HEK293 (cell line): ENCODE measurements at regions not wholly inside any gene's neighbourhood (a gene's known extent, or its start where the extent isn't known, plus 50 kb on each side); places are given as distances from the start of the nearest gene placed in this dataset.

Experiments
- CTCF ChIA-PET: fragments of 350-600 bp; formaldehyde crosslinking; extraction: SDS; loops from one replicate; lab custom pipeline; 2021; ENCODE audit warnings: antibody characterized with exemption; lab: Yijun Ruan, JAX
- POLR2A ChIA-PET: fragments of 300-600 bp; formaldehyde crosslinking; extraction: SDS; loops from one replicate; lab custom pipeline; 2020; ENCODE audit warnings: antibody characterized with exemption, inconsistent platforms; lab: Yijun Ruan, JAX
- H3K27ac ChIP-seq: fragments of 200-500 bp; sonication (Bioruptor generic); 2 replicates; pipeline ENCODE4 v1.5.1; 2014; ENCODE audit warnings: low read depth, low read length, control low read depth, inconsistent platforms; ENCODE audit errors: extremely low read depth
- H3K36me3 ChIP-seq, 2 experiments: fragments of 200-500 bp in 1 of 2; sonication (Bioruptor generic) in 1 of 2; 1 replicate in 1 of 2; 2 replicates in 1 of 2; pipeline ENCODE4 v1.5.1; 2014 to 2017; ENCODE audit warnings: inconsistent platforms in 2 of 2, low read length in 2 of 2; ENCODE audit not compliant: control insufficient read depth in 2 of 2, insufficient read depth in 1 of 2
- H3K4me1 ChIP-seq: fragments of 200-500 bp; sonication (Bioruptor generic); 2 replicates; pipeline ENCODE4 v1.5.1; 2014; ENCODE audit warnings: mild to moderate bottlenecking, low read length, inconsistent platforms; ENCODE audit not compliant: control insufficient read depth, insufficient read depth
- H3K4me3 ChIP-seq: 2 replicates; pipeline ENCODE4 v1.5.1; 2011; ENCODE audit warnings: low read depth, mild to moderate bottlenecking, control low read depth, low read length, moderate library complexity
- H3K9me3 ChIP-seq: fragments of 200-500 bp; sonication (Bioruptor generic); 2 replicates; pipeline ENCODE4 v1.5.1; 2014; ENCODE audit warnings: low read depth, low read length, inconsistent platforms; ENCODE audit not compliant: control insufficient read depth, insufficient read depth
- BCL11B ChIP-seq: fragments of 450-650 bp; formaldehyde crosslinking; IDR thresholded peaks from 2 replicates; pipeline ENCODE4 v1.5.1; 2016; ENCODE audit warnings: low read depth, missing biosample characterization, missing genetic modification characterization
- FEZF1 ChIP-seq: fragments of 450-650 bp; formaldehyde crosslinking; IDR thresholded peaks from 2 replicates; pipeline ENCODE4 v1.5.1; 2016; ENCODE audit warnings: missing biosample characterization, missing genetic modification characterization
- HIC1 ChIP-seq: fragments of 450-650 bp; formaldehyde crosslinking; IDR thresholded peaks from 2 replicates; pipeline ENCODE4 v1.5.1; 2016; ENCODE audit warnings: missing biosample characterization, missing genetic modification characterization
- HOXA7 ChIP-seq: sonication (generic); formaldehyde crosslinking; IDR thresholded peaks from 2 replicates; pipeline ENCODE4 v1.8.1; 2022; ENCODE audit warnings: missing genetic modification reagents, borderline replicate concordance
- REPIN1 ChIP-seq: fragments of 450-650 bp; formaldehyde crosslinking; IDR thresholded peaks from 2 replicates; pipeline ENCODE4 v1.5.1; 2017; ENCODE audit warnings: missing biosample characterization, missing genetic modification characterization, low read depth
- SP2 ChIP-seq: fragments of 450-650 bp; formaldehyde crosslinking; IDR thresholded peaks from 2 replicates; pipeline ENCODE4 v1.5.1; 2016; ENCODE audit warnings: missing biosample characterization, missing genetic modification characterization
- ZBTB20 ChIP-seq: fragments of 450-650 bp; formaldehyde crosslinking; IDR thresholded peaks from 2 replicates; pipeline ENCODE4 v1.5.1; 2016; ENCODE audit warnings: missing biosample characterization, missing genetic modification characterization
- ZBTB48 ChIP-seq: fragments of 450-650 bp; formaldehyde crosslinking; IDR thresholded peaks from 2 replicates; pipeline ENCODE4 v1.5.1; 2016; ENCODE audit warnings: missing biosample characterization, missing genetic modification characterization
- ZBTB49 ChIP-seq: fragments of 450-650 bp; formaldehyde crosslinking; IDR thresholded peaks from 2 replicates; pipeline ENCODE4 v1.5.1; 2016; ENCODE audit warnings: missing biosample characterization, missing genetic modification characterization, low read depth
- ZNF169 ChIP-seq: fragments of 450-650 bp; formaldehyde crosslinking; IDR thresholded peaks from 2 replicates; pipeline ENCODE4 v1.5.1; 2016; ENCODE audit warnings: missing biosample characterization, missing genetic modification characterization
- ZNF184 ChIP-seq: fragments of 450-650 bp; IDR thresholded peaks from 2 replicates; pipeline ENCODE4 v1.5.1; 2018; ENCODE audit warnings: missing biosample characterization, mild to moderate bottlenecking, missing genetic modification characterization
- ZNF354C ChIP-seq: fragments of 450-650 bp; formaldehyde crosslinking; IDR thresholded peaks from 2 replicates; pipeline ENCODE4 v1.5.1; 2016; ENCODE audit warnings: missing biosample characterization, missing genetic modification characterization, low read depth, borderline replicate concordance
- ZNF37A ChIP-seq: fragments of 450-650 bp; IDR thresholded peaks from 2 replicates; pipeline ENCODE4 v1.5.1; 2018; ENCODE audit warnings: missing biosample characterization, missing genetic modification characterization
- ZNF416 ChIP-seq: fragments of 450-650 bp; formaldehyde crosslinking; IDR thresholded peaks from 2 replicates; pipeline ENCODE4 v1.5.1; 2016; ENCODE audit warnings: missing biosample characterization, missing genetic modification characterization
- ZNF558 ChIP-seq: fragments of 450-650 bp; formaldehyde crosslinking; IDR thresholded peaks from 2 replicates; pipeline ENCODE4 v1.5.1; 2016; ENCODE audit warnings: missing biosample characterization, missing genetic modification characterization
- ZNF596 ChIP-seq: fragments of 450-650 bp; IDR thresholded peaks from 2 replicates; pipeline ENCODE4 v1.5.0; 2018; ENCODE audit warnings: missing biosample characterization, mild to moderate bottlenecking, missing genetic modification characterization, moderate library complexity
- ZNF777 ChIP-seq: fragments of 450-650 bp; formaldehyde crosslinking; IDR thresholded peaks from 2 replicates; pipeline ENCODE4 v1.5.1; 2017; ENCODE audit warnings: missing biosample characterization, missing genetic modification characterization, borderline replicate concordance
- ZNF791 ChIP-seq: fragments of 450-650 bp; formaldehyde crosslinking; IDR thresholded peaks from 2 replicates; pipeline ENCODE4 v1.5.1; 2016; ENCODE audit warnings: missing biosample characterization, missing genetic modification characterization
- ZNF830 ChIP-seq: fragments of 450-650 bp; IDR thresholded peaks from 2 replicates; pipeline ENCODE4 v1.5.0; 2018; ENCODE audit warnings: missing biosample characterization, missing genetic modification characterization, low read depth, mild to moderate bottlenecking, moderate library complexity
- ZXDB ChIP-seq: fragments of 450-650 bp; formaldehyde crosslinking; IDR thresholded peaks from 2 replicates; pipeline ENCODE4 v1.5.1; 2016; ENCODE audit warnings: missing biosample characterization, missing genetic modification characterization
- TF ChIP-seq, protein P1 (sequence below): fragments of 450-650 bp; formaldehyde crosslinking; IDR thresholded peaks from 2 replicates; pipeline ENCODE4; 2016; ENCODE audit warnings: missing biosample characterization, missing genetic modification characterization
- TF ChIP-seq, protein P2 (sequence below): fragments of 450-650 bp; formaldehyde crosslinking; IDR thresholded peaks from 2 replicates; pipeline ENCODE4 v1.5.1; 2016; ENCODE audit warnings: missing biosample characterization, missing genetic modification characterization
- TF ChIP-seq, protein P3 (sequence below): fragments of 450-650 bp; formaldehyde crosslinking; IDR thresholded peaks from 2 replicates; pipeline ENCODE4 v1.5.1; 2016; ENCODE audit warnings: missing biosample characterization, missing genetic modification characterization
- TF ChIP-seq, protein P4 (sequence below): fragments of 450-650 bp; formaldehyde crosslinking; IDR thresholded peaks from 2 replicates; pipeline ENCODE4 v1.5.1; 2016; ENCODE audit warnings: missing biosample characterization, missing genetic modification characterization

DNA sequence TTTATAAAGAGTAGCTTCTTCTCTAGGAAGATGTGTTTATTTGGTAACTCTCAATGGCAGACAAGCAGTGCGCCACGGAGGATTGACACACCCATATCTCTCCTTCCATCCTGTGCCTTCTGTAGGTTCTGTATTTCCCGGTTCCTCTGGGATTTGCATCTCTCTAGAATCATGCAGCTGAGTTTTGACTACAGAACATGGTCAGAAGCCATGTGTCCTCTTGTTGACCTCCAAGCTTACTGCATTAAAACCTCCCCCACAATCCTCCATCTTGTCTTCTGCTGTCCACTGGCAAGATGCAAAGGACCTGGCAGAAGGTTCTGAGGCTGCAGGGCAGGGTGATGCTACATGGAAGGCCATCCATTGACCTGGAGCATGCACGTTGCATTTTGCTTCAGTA, 482.0 kb downstream of the DMRT2 start (continued):
- no peak for TF ChIP-seq FEZF1 (tag by site-specific recombination)
- TF ChIP-seq, protein P1, sequence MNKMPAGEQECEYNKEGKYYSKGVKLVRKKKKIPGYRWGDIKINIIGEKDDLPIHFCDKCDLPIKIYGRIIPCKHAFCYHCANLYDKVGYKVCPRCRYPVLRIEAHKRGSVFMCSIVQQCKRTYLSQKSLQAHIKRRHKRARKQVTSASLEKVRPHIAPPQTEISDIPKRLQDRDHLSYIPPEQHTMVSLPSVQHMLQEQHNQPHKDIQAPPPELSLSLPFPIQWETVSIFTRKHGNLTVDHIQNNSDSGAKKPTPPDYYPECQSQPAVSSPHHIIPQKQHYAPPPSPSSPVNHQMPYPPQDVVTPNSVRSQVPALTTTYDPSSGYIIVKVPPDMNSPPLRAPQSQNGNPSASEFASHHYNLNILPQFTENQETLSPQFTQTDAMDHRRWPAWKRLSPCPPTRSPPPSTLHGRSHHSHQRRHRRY, result no peak
- no peak for TF ChIP-seq ZNF354C (tag by site-specific recombination)
- no peak for TF ChIP-seq HOXA7 (CRISPR knock-in tag)

GRCh38 chr9:1535051-1535450, 480.1 kb upstream of the SMARCA2 start:
- Histone ChIP-seq H3K4me3 (no peak overlapping the region), H3K4me1 (no peaks in the 10 kb centered on the region), H3K27ac (no peak overlapping the region), H3K36me3 (no peaks in the 10 kb centered on the region), H3K9me3 (no peaks in the 10 kb centered on the region)
- POLR2A ChIA-PET, result no interaction called here
- TF ChIP-seq ZNF830 (tag by site-specific recombination), result no peak
- no peak for TF ChIP-seq ZNF558 (tag by site-specific recombination)
- no peak for TF ChIP-seq ZBTB48 (tag by site-specific recombination)
- TF ChIP-seq, protein P2, sequence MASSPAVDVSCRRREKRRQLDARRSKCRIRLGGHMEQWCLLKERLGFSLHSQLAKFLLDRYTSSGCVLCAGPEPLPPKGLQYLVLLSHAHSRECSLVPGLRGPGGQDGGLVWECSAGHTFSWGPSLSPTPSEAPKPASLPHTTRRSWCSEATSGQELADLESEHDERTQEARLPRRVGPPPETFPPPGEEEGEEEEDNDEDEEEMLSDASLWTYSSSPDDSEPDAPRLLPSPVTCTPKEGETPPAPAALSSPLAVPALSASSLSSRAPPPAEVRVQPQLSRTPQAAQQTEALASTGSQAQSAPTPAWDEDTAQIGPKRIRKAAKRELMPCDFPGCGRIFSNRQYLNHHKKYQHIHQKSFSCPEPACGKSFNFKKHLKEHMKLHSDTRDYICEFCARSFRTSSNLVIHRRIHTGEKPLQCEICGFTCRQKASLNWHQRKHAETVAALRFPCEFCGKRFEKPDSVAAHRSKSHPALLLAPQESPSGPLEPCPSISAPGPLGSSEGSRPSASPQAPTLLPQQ, result no peak
- no peak for TF ChIP-seq ZNF596
- no peak for TF ChIP-seq BCL11B (tag by site-specific recombination)
- TF ChIP-seq SP2 (tag by site-specific recombination), result no peak
- no peak for TF ChIP-seq ZNF169 (tag by site-specific recombination)
- TF ChIP-seq, protein P3, sequence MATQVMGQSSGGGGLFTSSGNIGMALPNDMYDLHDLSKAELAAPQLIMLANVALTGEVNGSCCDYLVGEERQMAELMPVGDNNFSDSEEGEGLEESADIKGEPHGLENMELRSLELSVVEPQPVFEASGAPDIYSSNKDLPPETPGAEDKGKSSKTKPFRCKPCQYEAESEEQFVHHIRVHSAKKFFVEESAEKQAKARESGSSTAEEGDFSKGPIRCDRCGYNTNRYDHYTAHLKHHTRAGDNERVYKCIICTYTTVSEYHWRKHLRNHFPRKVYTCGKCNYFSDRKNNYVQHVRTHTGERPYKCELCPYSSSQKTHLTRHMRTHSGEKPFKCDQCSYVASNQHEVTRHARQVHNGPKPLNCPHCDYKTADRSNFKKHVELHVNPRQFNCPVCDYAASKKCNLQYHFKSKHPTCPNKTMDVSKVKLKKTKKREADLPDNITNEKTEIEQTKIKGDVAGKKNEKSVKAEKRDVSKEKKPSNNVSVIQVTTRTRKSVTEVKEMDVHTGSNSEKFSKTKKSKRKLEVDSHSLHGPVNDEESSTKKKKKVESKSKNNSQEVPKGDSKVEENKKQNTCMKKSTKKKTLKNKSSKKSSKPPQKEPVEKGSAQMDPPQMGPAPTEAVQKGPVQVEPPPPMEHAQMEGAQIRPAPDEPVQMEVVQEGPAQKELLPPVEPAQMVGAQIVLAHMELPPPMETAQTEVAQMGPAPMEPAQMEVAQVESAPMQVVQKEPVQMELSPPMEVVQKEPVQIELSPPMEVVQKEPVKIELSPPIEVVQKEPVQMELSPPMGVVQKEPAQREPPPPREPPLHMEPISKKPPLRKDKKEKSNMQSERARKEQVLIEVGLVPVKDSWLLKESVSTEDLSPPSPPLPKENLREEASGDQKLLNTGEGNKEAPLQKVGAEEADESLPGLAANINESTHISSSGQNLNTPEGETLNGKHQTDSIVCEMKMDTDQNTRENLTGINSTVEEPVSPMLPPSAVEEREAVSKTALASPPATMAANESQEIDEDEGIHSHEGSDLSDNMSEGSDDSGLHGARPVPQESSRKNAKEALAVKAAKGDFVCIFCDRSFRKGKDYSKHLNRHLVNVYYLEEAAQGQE, result no peak
- TF ChIP-seq ZBTB49, result no peak
- TF ChIP-seq ZNF184 (tag by site-specific recombination), result no peak
- TF ChIP-seq ZNF416 (tag by site-specific recombination), result no peak
- TF ChIP-seq ZBTB20, result no peak
- no peak for TF ChIP-seq HIC1 (tag by site-specific recombination)
- TF ChIP-seq ZNF37A, result no peak
- TF ChIP-seq REPIN1 (tag by site-specific recombination), result no peak
- TF ChIP-seq ZNF777 (tag by site-specific recombination), result no peak
- no peak for TF ChIP-seq ZNF791 (tag by site-specific recombination)
- TF ChIP-seq ZXDB (tag by site-specific recombination), result no peak
- TF ChIP-seq, protein P4, sequence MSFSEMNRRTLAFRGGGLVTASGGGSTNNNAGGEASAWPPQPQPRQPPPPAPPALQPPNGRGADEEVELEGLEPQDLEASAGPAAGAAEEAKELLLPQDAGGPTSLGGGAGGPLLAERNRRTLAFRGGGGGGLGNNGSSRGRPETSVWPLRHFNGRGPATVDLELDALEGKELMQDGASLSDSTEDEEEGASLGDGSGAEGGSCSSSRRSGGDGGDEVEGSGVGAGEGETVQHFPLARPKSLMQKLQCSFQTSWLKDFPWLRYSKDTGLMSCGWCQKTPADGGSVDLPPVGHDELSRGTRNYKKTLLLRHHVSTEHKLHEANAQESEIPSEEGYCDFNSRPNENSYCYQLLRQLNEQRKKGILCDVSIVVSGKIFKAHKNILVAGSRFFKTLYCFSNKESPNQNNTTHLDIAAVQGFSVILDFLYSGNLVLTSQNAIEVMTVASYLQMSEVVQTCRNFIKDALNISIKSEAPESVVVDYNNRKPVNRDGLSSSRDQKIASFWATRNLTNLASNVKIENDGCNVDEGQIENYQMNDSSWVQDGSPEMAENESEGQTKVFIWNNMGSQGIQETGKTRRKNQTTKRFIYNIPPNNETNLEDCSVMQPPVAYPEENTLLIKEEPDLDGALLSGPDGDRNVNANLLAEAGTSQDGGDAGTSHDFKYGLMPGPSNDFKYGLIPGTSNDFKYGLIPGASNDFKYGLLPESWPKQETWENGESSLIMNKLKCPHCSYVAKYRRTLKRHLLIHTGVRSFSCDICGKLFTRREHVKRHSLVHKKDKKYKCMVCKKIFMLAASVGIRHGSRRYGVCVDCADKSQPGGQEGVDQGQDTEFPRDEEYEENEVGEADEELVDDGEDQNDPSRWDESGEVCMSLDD (tag by site-specific recombination), result no peak
- CTCF ChIA-PET, result no interaction called here
